ENCODE measurements at regions not wholly inside any gene's neighbourhood (a gene's known extent, or its start where the extent isn't known, plus 50 kb on each side); places are given as distances from the start of the nearest gene placed in this dataset.

DNA sequence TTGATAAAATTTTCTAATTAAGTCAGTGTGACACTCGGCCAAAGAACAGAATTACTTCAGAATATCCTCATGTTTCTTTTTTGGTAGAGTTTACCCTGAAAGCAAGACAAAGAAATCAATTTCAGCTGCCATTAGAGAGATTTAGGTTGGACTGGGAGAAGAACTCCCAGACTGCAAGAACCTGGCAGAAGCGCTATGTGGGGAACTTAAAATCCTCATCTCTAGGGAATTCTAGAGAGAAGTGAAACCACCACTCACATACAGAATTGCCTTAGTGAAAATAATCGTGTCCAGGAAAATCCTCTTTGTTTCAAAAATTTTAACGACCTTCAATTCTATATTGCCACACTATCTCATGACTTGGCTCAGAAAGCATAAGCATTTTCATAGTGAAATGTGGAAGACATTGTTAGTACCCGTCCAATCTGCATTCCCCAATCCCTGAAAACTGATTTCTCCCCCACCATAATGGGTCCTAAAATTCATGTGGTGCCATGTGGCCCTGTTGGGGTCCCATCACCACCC lies 297.3 kb upstream of the MEIS1 start:
- H3K23ac ChIP-seq (ENCODE audit: insufficient read length), result no peak overlapping the region
- CTCF ChIA-PET (ENCODE audit: partially characterized antibody), result no interaction called here
- H2BK120ac ChIP-seq (replicated peaks; ENCODE audit: low read depth, low read length), result no peak overlapping the region
- H3K18ac ChIP-seq (ENCODE audit: extremely low read depth, low read length), result no peak overlapping the region
- no peak overlapping the region for H3K56ac ChIP-seq (replicated peaks; ENCODE audit: insufficient read length, low read depth, low read length)
- H4K20me1 ChIP-seq (replicated peaks in 1 of 2; ENCODE audit: control insufficient read depth in 1 of 2, insufficient read depth in 2 of 2, low read length in 2 of 2), result no peaks in the 10 kb centered on the region
- no peak overlapping the region for H2AFZ ChIP-seq (ENCODE audit: low read length)
- no peaks in the 10 kb centered on the region for H3K27me3 ChIP-seq (replicated peaks in 1 of 4; ENCODE audit: control insufficient read depth in 3 of 4, extremely low read depth in 1 of 4, insufficient read depth in 3 of 4, low read length in 3 of 4)
- H3K14ac ChIP-seq (ENCODE audit: insufficient read length), result no peak overlapping the region
- no peak overlapping the region for H2BK5ac ChIP-seq (ENCODE audit: low read depth, low read length)
- WGBS, 2 experiments (ENCODE audit: extremely low coverage in 1 of 2, insufficient coverage in 1 of 2, insufficient read length in 1 of 2, insufficient replicate concordance in 2 of 2, low coverage in 1 of 2, low lambda C conversion rate in 2 of 2, missing lambda C conversion rate in 1 of 2), result 91% methylated on average over 5 of the region's 5 CpGs; no CpG with 5 or more reads in 1 of the 2 experiments
- H3K4me3 ChIP-seq (ENCODE audit: extremely low read depth in 1 of 4, insufficient read depth in 2 of 4, low read depth in 3 of 4, low read length in 4 of 4), result no peak overlapping the region
- no peak overlapping the region for H2BK12ac ChIP-seq (ENCODE audit: low read depth, low read length)
- H4K8ac ChIP-seq (ENCODE audit: extremely low read depth, insufficient read depth, low read length), result no peak overlapping the region
- no peak overlapping the region for H3K27ac ChIP-seq (ENCODE audit: low read depth, low read length)
- no peaks in the 10 kb centered on the region for H3K9me3 ChIP-seq (ENCODE audit: insufficient read depth in 2 of 2, low read depth in 1 of 2, low read length in 1 of 2)
- no peak overlapping the region for H3K9ac ChIP-seq (replicated peaks in 1 of 4; ENCODE audit: extremely low read depth in 1 of 4, low read depth in 3 of 4, low read length in 3 of 4)
- no peak overlapping the region for H2BK15ac ChIP-seq (ENCODE audit: low read length)
- no peak overlapping the region for H3K4ac ChIP-seq (replicated peaks; ENCODE audit: insufficient read length, low read depth, low read length)
- H2BK20ac ChIP-seq (ENCODE audit: low read length), result no peak overlapping the region
- no peaks in the 10 kb centered on the region for H3K79me2 ChIP-seq (ENCODE audit: control insufficient read depth in 1 of 2, insufficient read depth in 2 of 2, low read length in 2 of 2)
- H3K4me2 ChIP-seq (ENCODE audit: insufficient read depth in 1 of 2, low read depth in 2 of 2, low read length in 2 of 2), result no peak overlapping the region
- H3K23me2 ChIP-seq (ENCODE audit: low read depth, low read length), result no peaks in the 10 kb centered on the region
- peaks cover 0 to 11% (median 8%) of the 10 kb centered on the region in 4 experiments; a peak in 3 of 7 replicates for H3K4me1 ChIP-seq (replicated peaks in 1 of 4; ENCODE audit: control insufficient read depth in 3 of 4, insufficient read depth in 4 of 4, low read length in 3 of 4)
- no peaks in the 10 kb centered on the region; a peak in 1 of 8 replicates for H3K36me3 ChIP-seq (ENCODE audit: control insufficient read depth in 2 of 4, insufficient read depth in 4 of 4, low read length in 3 of 4)
- no peak for FAIRE-seq
- H4K91ac ChIP-seq (replicated peaks; ENCODE audit: insufficient read length, low read length), result no peak overlapping the region
- H3K79me1 ChIP-seq (ENCODE audit: low read depth, low read length), result no peaks in the 10 kb centered on the region
- no peak for DNase-seq (ENCODE audit: low read depth in 1 of 2, low spot score in 2 of 2)
- TF ChIP-seq POLR2A (IDR thresholded peaks at IDR 0.05; ENCODE audit: control extremely low read depth in 1 of 2, low read depth in 2 of 2, low read length in 2 of 2), result no peak
- no peak for TF ChIP-seq TEAD4 (IDR thresholded peaks at IDR 0.05; ENCODE audit: low read depth, low read length)
- no peak for TF ChIP-seq MAFK (IDR thresholded peaks at IDR 0.05; ENCODE audit: low read depth, low read length)
- TF ChIP-seq CEBPB (IDR thresholded peaks at IDR 0.05; ENCODE audit: low read depth, low read length), result no peak
- TF ChIP-seq RBBP5 (IDR thresholded peaks at IDR 0.05; ENCODE audit: borderline replicate concordance, low read depth, low read length), result no peak
- TF ChIP-seq HDAC6 (IDR thresholded peaks at IDR 0.05; ENCODE audit: low read depth, low read length), result no peak
- TF ChIP-seq RXRA (IDR thresholded peaks at IDR 0.05; ENCODE audit: insufficient read depth, low read depth, low read length), result no peak
- no peak for TF ChIP-seq SAP30 (IDR thresholded peaks at IDR 0.05; ENCODE audit: insufficient read depth, insufficient replicate concordance, low read length)
- no peak overlapping the region for H4K5ac ChIP-seq (ENCODE audit: insufficient read length, low read depth, low read length)
- H2AK5ac ChIP-seq (ENCODE audit: low read depth, low read length), result no peak overlapping the region
- POLR2A ChIA-PET (ENCODE audit: partially characterized antibody), result interaction anchor here (0.8 kb wide), 1 partner anchor 12 kb away, joined by 3 read pairs; no protein-coding TSS in a partner anchor
